GM06990 (cell line): ENCODE measurements at regions not wholly inside any gene's neighbourhood (a gene's known extent, or its start where the extent isn't known, plus 50 kb on each side); places are given as distances from the start of the nearest gene placed in this dataset.

Experiments used
- DNase-seq: peaks from one replicate; pipeline ENCODE4 v3.0.0-alpha.2; 2011; ENCODE audit not compliant: insufficient read length; ENCODE audit errors: extremely low read depth
- H3K27me3 ChIP-seq: replicated peaks from 2 replicates; pipeline ENCODE4 v1.6.0; 2011; ENCODE audit warnings: low read length; ENCODE audit not compliant: control insufficient read depth, insufficient read depth
- H3K36me3 ChIP-seq: 2 replicates; pipeline ENCODE4 v1.5.1; 2011; ENCODE audit warnings: low read length; ENCODE audit not compliant: control insufficient read depth, insufficient read depth
- H3K4me3 ChIP-seq: replicated peaks from 2 replicates; pipeline ENCODE4 v1.5.1; 2011; ENCODE audit warnings: low read depth, mild to moderate bottlenecking, control low read depth, low read length
- CTCF ChIP-seq: IDR thresholded peaks from 2 replicates; pipeline ENCODE4 v1.5.1; 2011; ENCODE audit warnings: low read length, control low read depth, mild to moderate bottlenecking, inconsistent platforms; ENCODE audit not compliant: insufficient read depth, poor library complexity, severe bottlenecking

- no peak overlapping the region for H3K4me3 ChIP-seq
- no peak for TF ChIP-seq CTCF
- H3K27me3 ChIP-seq: no peaks in the 10 kb centered on the region
- H3K36me3 ChIP-seq: no peaks in the 10 kb centered on the region
- no peak for DNase-seq
Measured at GRCh38 chr2:65655000-65655399, 222.6 kb upstream of the SPRED2 start.

GRCh38 chr2:65654496-65654895, 222.1 kb upstream of the SPRED2 start:
- H3K4me3 ChIP-seq: no peak overlapping the region
- TF ChIP-seq CTCF: no peak
- no peaks in the 10 kb centered on the region for H3K36me3 ChIP-seq
- no peak for DNase-seq
- H3K27me3 ChIP-seq: no peaks in the 10 kb centered on the region

GRCh38 chr2:65652066-65652465, 219.7 kb upstream of the SPRED2 start:
- TF ChIP-seq CTCF: no peak
- Histone ChIP-seq H3K27me3 (no peaks in the 10 kb centered on the region), H3K4me3 (no peak overlapping the region), H3K36me3 (no peaks in the 10 kb centered on the region)
- no peak for DNase-seq

- Histone ChIP-seq H3K27me3 (no peaks in the 10 kb centered on the region), H3K36me3 (no peaks in the 10 kb centered on the region), H3K4me3 (no peak overlapping the region)
- TF ChIP-seq CTCF: no peak
- DNase-seq: no peak
Measured at GRCh38 chr2:65649811-65650589, 217.6 kb upstream of the SPRED2 start.

- no peaks in the 10 kb centered on the region for H3K36me3 ChIP-seq
Measured at GRCh38 chr2:65647249-65647842, 214.9 kb upstream of the SPRED2 start.

More at GRCh38 chr2:65647249-65647842, 214.9 kb upstream of the SPRED2 start:
- no peak for TF ChIP-seq CTCF
- no peaks in the 10 kb centered on the region for H3K27me3 ChIP-seq
- no peak overlapping the region for H3K4me3 ChIP-seq
- no peak for DNase-seq
